GM19397 (cell line): ENCODE measurements at regions not wholly inside any gene's neighbourhood (a gene's known extent, or its start where the extent isn't known, plus 50 kb on each side); places are given as distances from the start of the nearest gene placed in this dataset.

Experiments
- ATAC-seq: cut with Tn5 transposase; IDR thresholded peaks from one replicate; pipeline ENCODE4 v1.9.1; 2021; ENCODE audit warnings: mild to moderate bottlenecking, moderate library complexity; ENCODE audit not compliant: unreplicated experiment

- ATAC-seq, result no peak
Measured at GRCh38 chr2:174669336-174669735, 71.7 kb upstream of the WIPF1 start.

GRCh38 chr2:174668075-174668474 is 70.5 kb upstream of the WIPF1 start:
- ATAC-seq, result no peak

- ATAC-seq, result no peak
Measured at GRCh38 chr2:174667250-174667860, 69.8 kb upstream of the WIPF1 start.

GRCh38 chr2:174666845-174667244 is 69.2 kb upstream of the WIPF1 start:
- ATAC-seq, result no peak

GRCh38 chr2:174666312-174666711 is 68.7 kb upstream of the WIPF1 start:
- no peak for ATAC-seq

GRCh38 chr2:174664084-174664759 is 66.6 kb upstream of the WIPF1 start:
- ATAC-seq, result no peak

GRCh38 chr2:174663550-174663949 is 65.9 kb upstream of the WIPF1 start:
- ATAC-seq, result no peak

- ATAC-seq, result no peak
Measured at GRCh38 chr2:174662859-174663258, 65.3 kb upstream of the WIPF1 start.

- no peak for ATAC-seq
Measured at GRCh38 chr2:174662459-174662858, 64.9 kb upstream of the WIPF1 start.

GRCh38 chr2:174660984-174661675 is 63.5 kb upstream of the WIPF1 start:
- ATAC-seq, result no peak

- no peak for ATAC-seq
Measured at GRCh38 chr2:174659069-174659900, 61.7 kb upstream of the WIPF1 start.

- ATAC-seq, result no peak
Measured at GRCh38 chr2:174656676-174657176, 59.1 kb upstream of the WIPF1 start.

- ATAC-seq, result no peak
Measured at GRCh38 chr2:174656035-174656434, 58.4 kb upstream of the WIPF1 start.

GRCh38 chr2:174654419-174654941 is 56.9 kb upstream of the WIPF1 start:
- no peak for ATAC-seq

GRCh38 chr2:174648896-174649295 is 51.3 kb upstream of the WIPF1 start:
- no peak for ATAC-seq
